ENCODE measurements at regions not wholly inside any gene's neighbourhood (a gene's known extent, or its start where the extent isn't known, plus 50 kb on each side); places are given as distances from the start of the nearest gene placed in this dataset.

DNA sequence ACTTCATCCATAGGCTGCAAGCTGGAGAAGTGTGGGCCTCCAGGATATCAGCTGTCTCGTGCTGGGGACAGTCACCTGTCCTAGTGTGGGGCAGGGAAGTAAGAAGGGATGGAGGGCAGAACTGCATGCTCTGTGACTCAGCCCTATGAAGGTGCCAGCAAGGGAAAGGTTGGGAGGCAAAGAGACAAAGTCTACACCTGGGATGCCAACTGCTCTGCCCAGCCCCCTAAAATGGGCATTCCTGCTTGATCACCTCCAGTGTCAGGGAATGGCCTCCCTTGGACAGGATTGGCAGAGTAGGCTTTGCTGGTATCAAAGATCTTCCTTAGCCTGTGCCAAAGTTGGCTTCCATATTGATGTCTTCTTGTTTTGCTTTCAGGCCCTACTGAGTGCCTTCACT, 335.0 kb downstream of the BCL11B start:
- no peak for DNase-seq
- Histone ChIP-seq H3K9me3 (ENCODE audit: severe bottlenecking) (no peaks in the 10 kb centered on the region), H3K4me3 (ENCODE audit: low read depth, low read length) (no peak overlapping the region), H3K27me3 (ENCODE audit: insufficient read depth, low read depth, severe bottlenecking) (peaks cover 83% of the 10 kb centered on the region), H3K36me3 (no peaks in the 10 kb centered on the region), H3K27ac (no peak overlapping the region)
- no peak for TF ChIP-seq CTCF (IDR thresholded peaks at IDR 0.05; ENCODE audit: low read depth, low read length)

DNA sequence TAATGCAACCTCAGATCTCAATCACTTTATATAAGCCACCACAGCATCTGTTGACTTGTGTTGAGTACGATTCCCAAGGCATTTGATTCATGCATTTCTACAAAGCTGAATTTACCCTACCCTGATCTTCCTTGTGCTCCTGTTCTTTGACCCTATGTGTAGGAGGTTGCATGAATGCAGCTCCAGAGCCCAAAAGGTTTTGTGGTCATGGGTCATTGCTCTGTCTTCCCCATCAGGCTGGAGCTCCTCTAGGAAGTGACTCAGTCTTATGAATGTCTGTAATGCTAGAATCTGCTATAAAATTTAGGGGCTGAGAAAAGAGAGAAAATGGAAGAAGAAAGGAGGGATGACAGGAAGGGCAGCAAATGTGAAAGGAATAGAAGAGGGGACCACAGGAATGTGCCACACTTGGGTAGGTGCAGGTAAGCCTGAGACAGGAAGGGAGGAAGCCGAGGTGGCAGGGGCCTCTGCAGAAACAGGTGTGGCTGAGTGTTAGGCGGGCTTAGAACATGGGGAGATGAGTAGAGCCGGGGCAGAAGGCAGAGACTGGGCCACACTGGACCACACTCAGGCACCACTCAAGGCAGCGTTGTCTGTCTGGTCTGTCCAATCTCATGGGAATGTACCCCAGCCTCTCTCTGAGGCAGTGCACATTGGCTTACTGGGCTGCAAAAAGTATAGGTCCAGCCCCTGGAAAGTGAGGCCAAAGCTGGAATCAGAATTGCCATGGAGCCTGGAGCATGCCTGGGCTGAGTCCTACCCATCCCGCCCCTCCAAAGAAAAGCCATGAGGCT, 334.1 kb downstream of the BCL11B start:
- no peak for TF ChIP-seq CTCF (IDR thresholded peaks at IDR 0.05; ENCODE audit: low read depth, low read length)
- no peaks in the 10 kb centered on the region for H3K36me3 ChIP-seq
- H3K27ac ChIP-seq, result no peak overlapping the region
- H3K9me3 ChIP-seq (ENCODE audit: severe bottlenecking), result no peaks in the 10 kb centered on the region
- no peak for DNase-seq
- H3K4me3 ChIP-seq (ENCODE audit: low read depth, low read length), result no peak overlapping the region
- H3K27me3 ChIP-seq (ENCODE audit: insufficient read depth, low read depth, severe bottlenecking), result peaks cover 84% of the 10 kb centered on the region

- Histone ChIP-seq H3K36me3 (no peaks in the 10 kb centered on the region), H3K9me3 (ENCODE audit: severe bottlenecking) (no peaks in the 10 kb centered on the region), H3K4me3 (ENCODE audit: low read depth, low read length) (no peak overlapping the region), H3K27ac (no peak overlapping the region), H3K27me3 (ENCODE audit: insufficient read depth, low read depth, severe bottlenecking) (peaks cover 81% of the 10 kb centered on the region)
- no peak for TF ChIP-seq CTCF (IDR thresholded peaks at IDR 0.05; ENCODE audit: low read depth, low read length)
- DNase-seq, result no peak
These were observed 331.1 kb downstream of the BCL11B start for GRCh38 chr14:98940693-98941437.

- peaks cover 84% of the 10 kb centered on the region for H3K27me3 ChIP-seq (ENCODE audit: insufficient read depth, low read depth, severe bottlenecking)
- no peaks in the 10 kb centered on the region for H3K36me3 ChIP-seq
- TF ChIP-seq CTCF (IDR thresholded peaks at IDR 0.05; ENCODE audit: low read depth, low read length), result no peak
- H3K9me3 ChIP-seq (ENCODE audit: severe bottlenecking), result no peaks in the 10 kb centered on the region
- H3K4me3 ChIP-seq (ENCODE audit: low read depth, low read length), result no peak overlapping the region
- DNase-seq, result no peak
- H3K27ac ChIP-seq, result no peak overlapping the region
These were observed 330.5 kb downstream of the BCL11B start for GRCh38 chr14:98941481-98941880.

- Histone ChIP-seq H3K27ac (no peak overlapping the region), H3K27me3 (ENCODE audit: insufficient read depth, low read depth, severe bottlenecking) (peaks cover 83% of the 10 kb centered on the region), H3K9me3 (ENCODE audit: severe bottlenecking) (no peaks in the 10 kb centered on the region), H3K4me3 (ENCODE audit: low read depth, low read length) (no peak overlapping the region), H3K36me3 (no peaks in the 10 kb centered on the region)
- no peak for DNase-seq
- no peak for TF ChIP-seq CTCF (IDR thresholded peaks at IDR 0.05; ENCODE audit: low read depth, low read length)
These were observed 328.1 kb downstream of the BCL11B start for GRCh38 chr14:98943907-98944306.
